Loucy (cell line): ENCODE measurements at regions not wholly inside any gene's neighbourhood (a gene's known extent, or its start where the extent isn't known, plus 50 kb on each side); places are given as distances from the start of the nearest gene placed in this dataset.
A peak's percentile ranks its signal among the peaks of the same experiment; 100 is the strongest.

ENCODE experiments used
- H2AFZ ChIP-seq: fragments of 200-600 bp; sonication (generic); 2 replicates; pipeline ENCODE4 v1.6.0; 2016; ENCODE audit warnings: antibody characterized with exemption, mild to moderate bottlenecking, low read length, moderate library complexity
- H3F3A ChIP-seq: fragments of 200-600 bp; 2 replicates; pipeline ENCODE4 v1.6.0; 2016; ENCODE audit warnings: antibody characterized with exemption, low read depth, mild to moderate bottlenecking
- H3K27me3 ChIP-seq: fragments of 200-600 bp; sonication (generic); 2 replicates; pipeline ENCODE4 v1.6.1; 2014; ENCODE audit warnings: low read length, mild to moderate bottlenecking; ENCODE audit not compliant: insufficient read depth, poor library complexity, severe bottlenecking
- H3K36me3 ChIP-seq: fragments of 200-600 bp; sonication (generic); 2 replicates; pipeline ENCODE4 v1.6.1; 2016; ENCODE audit warnings: low read length; ENCODE audit not compliant: insufficient read depth
- H3K4me1 ChIP-seq: fragments of 200-600 bp; sonication (generic); 2 replicates; pipeline ENCODE4 v1.5.1; 2014; ENCODE audit warnings: low read length, mild to moderate bottlenecking; ENCODE audit not compliant: insufficient read depth, poor library complexity, severe bottlenecking
- H3K4me2 ChIP-seq: fragments of 200-600 bp; sonication (generic); 2 replicates; pipeline ENCODE4 v1.6.0; 2014; ENCODE audit warnings: antibody characterized with exemption, low read length, low read depth, mild to moderate bottlenecking; ENCODE audit not compliant: poor library complexity, severe bottlenecking
- H3K4me3 ChIP-seq: fragments of 200-600 bp; sonication (generic); 2 replicates; pipeline ENCODE4 v1.5.1; 2014; ENCODE audit warnings: low read length, mild to moderate bottlenecking, mixed read lengths; ENCODE audit not compliant: poor library complexity, severe bottlenecking
- H3K79me2 ChIP-seq: fragments of 200-600 bp; sonication (generic); 2 replicates; pipeline ENCODE4 v1.6.1; 2014; ENCODE audit warnings: low read length; ENCODE audit not compliant: insufficient read depth
- H3K9ac ChIP-seq: fragments of 200-600 bp; sonication (generic); 2 replicates; pipeline ENCODE4 v1.6.0; 2014; ENCODE audit warnings: mild to moderate bottlenecking, low read depth, low read length, moderate library complexity; ENCODE audit not compliant: poor library complexity, severe bottlenecking
- H3K9me2 ChIP-seq: fragments of 200-600 bp; sonication (generic); replicated peaks from 2 replicates; pipeline ENCODE4 v1.6.1; 2016; ENCODE audit warnings: low read depth, low read length, mixed read lengths
- H3K9me3 ChIP-seq: fragments of 200-600 bp; sonication (generic); 2 replicates; pipeline ENCODE4 v1.6.1; 2014; ENCODE audit warnings: mild to moderate bottlenecking, antibody characterized with exemption, low read length, low read depth; ENCODE audit not compliant: insufficient read depth
- H4K20me1 ChIP-seq: fragments of 200-600 bp; sonication (generic); 2 replicates; pipeline ENCODE4 v1.6.0; 2014; ENCODE audit warnings: antibody characterized with exemption, low read length, mild to moderate bottlenecking; ENCODE audit not compliant: insufficient read depth, poor library complexity, severe bottlenecking
- CTCF ChIP-seq: fragments of 200-600 bp; sonication (generic); conservative IDR thresholded peaks from 2 replicates; pipeline ENCODE4 v1.5.1; 2014; ENCODE audit warnings: mild to moderate bottlenecking, antibody characterized with exemption, low read length
- EZH2phosphoT487 ChIP-seq: fragments of 200-600 bp; IDR thresholded peaks from 2 replicates; pipeline ENCODE4 v1.6.1; 2018; ENCODE audit warnings: antibody characterized with exemption, mild to moderate bottlenecking, moderate library complexity, borderline replicate concordance

- no peak overlapping the region for H2AFZ ChIP-seq
- H3K4me2 ChIP-seq, result peak overlapping the region; percentile 95
- H3K9me2 ChIP-seq, result no peaks in the 10 kb centered on the region
- H3F3A ChIP-seq, result peaks cover 17% of the 10 kb centered on the region; the same call in 1 of the 2 replicates
- TF ChIP-seq CTCF, result no peak
- TF ChIP-seq EZH2phosphoT487, result no peak
- H3K79me2 ChIP-seq, result no peaks in the 10 kb centered on the region; the same call in 1 of the 2 replicates
- no peaks in the 10 kb centered on the region for H4K20me1 ChIP-seq
- peaks cover 85% of the 10 kb centered on the region for H3K4me1 ChIP-seq
- peak overlapping the region; percentile 68 for H3K4me3 ChIP-seq
- H3K9me3 ChIP-seq, result no peaks in the 10 kb centered on the region
- H3K9ac ChIP-seq, result peak overlapping the region; percentile 77
- no peaks in the 10 kb centered on the region for H3K27me3 ChIP-seq
- no peaks in the 10 kb centered on the region for H3K36me3 ChIP-seq
Measured at GRCh38 chr1:25021591-25022215, 91.6 kb upstream of the RUNX3 start.

- Histone ChIP-seq H3K9ac (peak overlapping the region; percentile 77), H3K4me1 (peaks cover 81% of the 10 kb centered on the region), H3K4me2 (peak overlapping the region; percentile 95), H4K20me1 (no peaks in the 10 kb centered on the region), H3K27me3 (no peaks in the 10 kb centered on the region), H3K4me3 (no peak overlapping the region), H3F3A (peaks cover 17% of the 10 kb centered on the region; the same call in 1 of the 2 replicates), H3K36me3 (no peaks in the 10 kb centered on the region), H3K9me3 (no peaks in the 10 kb centered on the region), H3K79me2 (no peaks in the 10 kb centered on the region; the same call in 1 of the 2 replicates), H2AFZ (no peak overlapping the region), H3K9me2 (no peaks in the 10 kb centered on the region)
- no peak for TF ChIP-seq CTCF
- no peak for TF ChIP-seq EZH2phosphoT487
Measured at GRCh38 chr1:25020851-25021590, 90.9 kb upstream of the RUNX3 start.

- no peak overlapping the region for H3K4me3 ChIP-seq
- H3K9me2 ChIP-seq, result no peaks in the 10 kb centered on the region
- no peaks in the 10 kb centered on the region for H3K9me3 ChIP-seq
- H2AFZ ChIP-seq, result no peak overlapping the region
- H3K27me3 ChIP-seq, result no peaks in the 10 kb centered on the region
- H4K20me1 ChIP-seq, result no peaks in the 10 kb centered on the region
- no peaks in the 10 kb centered on the region; the same call in 1 of the 2 replicates for H3K79me2 ChIP-seq
- H3K4me2 ChIP-seq, result no peak overlapping the region
- H3F3A ChIP-seq, result peaks cover 17% of the 10 kb centered on the region; the same call in 1 of the 2 replicates
- peak overlapping the region; percentile 19 for H3K9ac ChIP-seq
- no peaks in the 10 kb centered on the region for H3K36me3 ChIP-seq
- TF ChIP-seq CTCF (no peak), EZH2phosphoT487 (no peak)
- peaks cover 81% of the 10 kb centered on the region for H3K4me1 ChIP-seq
Measured at GRCh38 chr1:25020173-25020845, 90.2 kb upstream of the RUNX3 start.
